ENCODE measurements at regions not wholly inside any gene's neighbourhood (a gene's known extent, or its start where the extent isn't known, plus 50 kb on each side); places are given as distances from the start of the nearest gene placed in this dataset.

DNA sequence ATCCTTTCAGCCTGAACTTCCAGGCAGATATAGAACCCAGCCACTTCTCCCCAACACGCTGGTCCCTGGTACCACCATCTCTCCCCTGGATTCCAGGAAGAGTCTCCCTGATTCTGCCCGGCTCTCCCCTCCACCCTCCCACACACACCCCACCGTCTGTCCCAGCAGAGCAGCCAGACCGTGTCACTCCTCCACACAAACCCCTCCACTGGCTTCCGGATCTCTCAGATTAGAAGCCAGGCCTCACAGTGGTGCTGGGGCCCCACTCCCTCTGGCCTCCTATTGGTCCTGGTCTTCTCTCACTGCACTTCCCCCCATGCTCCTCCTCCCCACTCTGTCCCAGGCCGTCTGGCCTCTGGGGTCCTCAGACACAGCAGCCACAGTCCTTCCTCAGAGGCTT is 52.4 kb upstream of the CDKN3 start:
- no peak overlapping the region for H3K27ac ChIP-seq
- no peak overlapping the region for H3K9ac ChIP-seq
- TF ChIP-seq, protein P1, sequence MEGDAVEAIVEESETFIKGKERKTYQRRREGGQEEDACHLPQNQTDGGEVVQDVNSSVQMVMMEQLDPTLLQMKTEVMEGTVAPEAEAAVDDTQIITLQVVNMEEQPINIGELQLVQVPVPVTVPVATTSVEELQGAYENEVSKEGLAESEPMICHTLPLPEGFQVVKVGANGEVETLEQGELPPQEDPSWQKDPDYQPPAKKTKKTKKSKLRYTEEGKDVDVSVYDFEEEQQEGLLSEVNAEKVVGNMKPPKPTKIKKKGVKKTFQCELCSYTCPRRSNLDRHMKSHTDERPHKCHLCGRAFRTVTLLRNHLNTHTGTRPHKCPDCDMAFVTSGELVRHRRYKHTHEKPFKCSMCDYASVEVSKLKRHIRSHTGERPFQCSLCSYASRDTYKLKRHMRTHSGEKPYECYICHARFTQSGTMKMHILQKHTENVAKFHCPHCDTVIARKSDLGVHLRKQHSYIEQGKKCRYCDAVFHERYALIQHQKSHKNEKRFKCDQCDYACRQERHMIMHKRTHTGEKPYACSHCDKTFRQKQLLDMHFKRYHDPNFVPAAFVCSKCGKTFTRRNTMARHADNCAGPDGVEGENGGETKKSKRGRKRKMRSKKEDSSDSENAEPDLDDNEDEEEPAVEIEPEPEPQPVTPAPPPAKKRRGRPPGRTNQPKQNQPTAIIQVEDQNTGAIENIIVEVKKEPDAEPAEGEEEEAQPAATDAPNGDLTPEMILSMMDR (conservative IDR thresholded peaks at IDR 0.05; ENCODE audit: low read depth, low read length) = no peak

DNA sequence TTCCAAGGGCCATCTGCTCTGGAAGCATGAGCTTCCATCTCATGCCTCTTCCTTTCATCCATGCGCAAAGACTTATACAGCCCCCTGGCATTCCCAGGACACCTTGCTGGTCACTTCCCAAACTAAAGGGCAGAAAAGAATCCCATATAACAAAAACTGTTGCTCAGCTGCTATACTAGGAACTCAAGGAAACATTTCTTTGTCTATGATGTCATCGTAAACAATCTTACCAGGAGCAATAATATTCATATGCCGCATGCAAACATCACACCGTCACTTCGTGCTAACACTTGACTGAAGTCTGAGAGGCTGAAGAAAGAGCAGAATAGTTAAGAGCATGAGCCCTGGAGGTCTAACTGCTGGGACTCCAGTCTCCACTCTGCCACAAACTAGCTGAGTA is 50.5 kb upstream of the CDKN3 start:
- no peaks in the 10 kb centered on the region for H3K36me3 ChIP-seq (ENCODE audit: insufficient read depth)

More for the DNA sequence above, 52.4 kb upstream of the CDKN3 start:
- Histone ChIP-seq H3K36me3 (ENCODE audit: insufficient read depth) (no peaks in the 10 kb centered on the region), H3K27me3 (ENCODE audit: insufficient read depth, low read depth) (no peaks in the 10 kb centered on the region), H3K4me2 (no peak overlapping the region), H4K20me1 (ENCODE audit: insufficient read depth) (no peaks in the 10 kb centered on the region), H3K4me3 (IDR thresholded peaks at IDR 0.05; ENCODE audit: insufficient read depth, low read depth, low read length) (no peak overlapping the region), H3K4me1 (ENCODE audit: low read depth, poor library complexity, severe bottlenecking) (no peaks in the 10 kb centered on the region), H3K79me2 (ENCODE audit: insufficient read depth, low read depth) (no peaks in the 10 kb centered on the region), H2AFZ (ENCODE audit: low read depth) (no peak overlapping the region)

More for the DNA sequence above, 50.5 kb upstream of the CDKN3 start:
- Histone ChIP-seq H4K20me1 (ENCODE audit: insufficient read depth) (no peaks in the 10 kb centered on the region), H3K4me1 (ENCODE audit: low read depth, poor library complexity, severe bottlenecking) (no peaks in the 10 kb centered on the region), H3K27me3 (ENCODE audit: insufficient read depth, low read depth) (no peaks in the 10 kb centered on the region), H2AFZ (ENCODE audit: low read depth) (no peak overlapping the region), H3K4me3 (IDR thresholded peaks at IDR 0.05; ENCODE audit: insufficient read depth, low read depth, low read length) (no peak overlapping the region), H3K27ac (no peak overlapping the region), H3K4me2 (no peak overlapping the region), H3K9ac (no peak overlapping the region), H3K79me2 (ENCODE audit: insufficient read depth, low read depth) (no peaks in the 10 kb centered on the region)
- TF ChIP-seq, protein P1 (conservative IDR thresholded peaks at IDR 0.05; ENCODE audit: low read depth, low read length) = no peak

All from KMS-11 (cell line).